GM23338 (cell line): ENCODE measurements at regions not wholly inside any gene's neighbourhood (a gene's known extent, or its start where the extent isn't known, plus 50 kb on each side); places are given as distances from the start of the nearest gene placed in this dataset.

Experiments used
- ATAC-seq: fragments of 200-7000 bp; cut with Tn5 transposase; 3 replicates; pipeline ENCODE4 v1.9.1; 2020
- DNase-seq: peaks from one replicate; pipeline ENCODE4 v3.0.0-alpha.2; 2015; ENCODE audit warnings: low spot score
- H2AFZ ChIP-seq: fragments of 200-600 bp; sonication (generic); 2 replicates; pipeline ENCODE4 v1.8.0; 2016; ENCODE audit warnings: antibody characterized with exemption, mild to moderate bottlenecking, moderate library complexity
- H3F3A ChIP-seq: fragments of 200-600 bp; sonication (generic); replicated peaks from 2 replicates; pipeline ENCODE4 v1.8.0; 2017; ENCODE audit warnings: antibody characterized with exemption, mixed run types, low read depth
- H3K27ac ChIP-seq: fragments of 200-600 bp; sonication (generic); 2 replicates; pipeline ENCODE4 v1.6.1; 2016; ENCODE audit warnings: low read depth
- H3K27me3 ChIP-seq: fragments of 200-600 bp; sonication (generic); 2 replicates; pipeline ENCODE4 v1.8.0; 2016; ENCODE audit warnings: mild to moderate bottlenecking, mixed run types, moderate library complexity; ENCODE audit not compliant: insufficient read depth
- H3K36me3 ChIP-seq: fragments of 200-600 bp; sonication (generic); 2 replicates; pipeline ENCODE4 v1.8.0; 2016; ENCODE audit warnings: mild to moderate bottlenecking; ENCODE audit not compliant: insufficient read depth
- H3K4me1 ChIP-seq: fragments of 200-600 bp; sonication (generic); 2 replicates; pipeline ENCODE4 v1.8.0; 2016; ENCODE audit warnings: mild to moderate bottlenecking, moderate library complexity; ENCODE audit not compliant: insufficient read depth
- H3K4me2 ChIP-seq: fragments of 200-600 bp; sonication (generic); 2 replicates; pipeline ENCODE4 v1.7.1; 2017; ENCODE audit warnings: mixed run types
- H3K4me3 ChIP-seq: fragments of 200-600 bp; sonication (generic); 2 replicates; pipeline ENCODE4 v1.6.1; 2016; ENCODE audit warnings: mixed run types
- H3K79me2 ChIP-seq: fragments of 200-600 bp; sonication (generic); replicated peaks from 2 replicates; pipeline ENCODE4 v1.8.0; 2017; ENCODE audit warnings: mild to moderate bottlenecking; ENCODE audit not compliant: insufficient read depth
- H3K9me2 ChIP-seq: fragments of 200-600 bp; sonication (generic); 2 replicates; pipeline ENCODE4 v1.8.0; 2017; ENCODE audit not compliant: insufficient read depth
- H4K20me1 ChIP-seq: fragments of 200-600 bp; sonication (generic); replicated peaks from 2 replicates; pipeline ENCODE4 v1.8.0; 2017; ENCODE audit warnings: mild to moderate bottlenecking; ENCODE audit not compliant: insufficient read depth
- H3K27ac Mint-ChIP-seq: 2 replicates; pipeline ENCODE4 v1.8.0; 2020; ENCODE audit warnings: inconsistent platforms, mild to moderate bottlenecking, moderate library complexity, mixed read lengths
- H3K27me3 Mint-ChIP-seq: 3 replicates; pipeline ENCODE4 v1.8.0; 2022; ENCODE audit warnings: low read depth, mild to moderate bottlenecking, moderate library complexity, mixed read lengths, inconsistent platforms; ENCODE audit not compliant: insufficient read depth, poor library complexity
- H3K36me3 Mint-ChIP-seq: 3 replicates; pipeline ENCODE4 v1.8.0; 2021; ENCODE audit warnings: low read depth, mild to moderate bottlenecking, inconsistent platforms, moderate library complexity, mixed read lengths
- H3K4me1 Mint-ChIP-seq: 3 replicates; pipeline ENCODE4 v1.8.0; 2020; ENCODE audit warnings: mild to moderate bottlenecking, inconsistent platforms, mixed read lengths
- H3K4me3 Mint-ChIP-seq: 3 replicates; pipeline ENCODE4 v1.8.0; 2021; ENCODE audit warnings: moderate library complexity, mild to moderate bottlenecking, inconsistent platforms, mixed read lengths
- H3K9me3 Mint-ChIP-seq: 3 replicates; pipeline ENCODE4 v1.8.0; 2020; ENCODE audit warnings: moderate library complexity, mild to moderate bottlenecking, inconsistent platforms, mixed read lengths
- CREB1 ChIP-seq: fragments of 250-450 bp; sonication (Bioruptor Pico); IDR thresholded peaks from 2 replicates; pipeline ENCODE4 v1.5.0; 2020; ENCODE audit warnings: low read depth, mild to moderate bottlenecking, moderate library complexity
- CTCF ChIP-seq, 2 experiments: fragments of 200-600 bp in 1 of 2; sonication (generic) in 1 of 2; conservative IDR thresholded peaks; 2 replicates each; pipeline versions ENCODE4 v1.5.1 to v1.6.1; 2016 to 2017; ENCODE audit warnings: antibody characterized with exemption in 2 of 2, low read depth in 2 of 2, mild to moderate bottlenecking in 2 of 2, moderate library complexity in 1 of 2
- ETS1 ChIP-seq: IDR thresholded peaks from 2 replicates; pipeline ENCODE4 v1.6.1; 2016; ENCODE audit warnings: antibody characterized with exemption
- EZH2 ChIP-seq: fragments of 200-600 bp; sonication (generic); IDR thresholded peaks from one replicate; pipeline ENCODE4 v1.8.0; 2017; ENCODE audit warnings: antibody characterized with exemption, mild to moderate bottlenecking, low read depth; ENCODE audit not compliant: unreplicated experiment
- EZH2phosphoT487 ChIP-seq: fragments of 200-600 bp; sonication (generic); IDR thresholded peaks from one replicate; pipeline ENCODE4 v1.8.1; 2018; ENCODE audit warnings: antibody characterized with exemption; ENCODE audit not compliant: unreplicated experiment
- JUNB ChIP-seq: IDR thresholded peaks from one replicate; pipeline ENCODE4 v1.6.1; 2016; ENCODE audit warnings: antibody characterized with exemption; ENCODE audit not compliant: unreplicated experiment
- NANOG ChIP-seq: IDR thresholded peaks from 2 replicates; pipeline ENCODE4 v1.6.1; 2016; ENCODE audit warnings: antibody characterized with exemption, borderline replicate concordance
- POLR2AphosphoS5 ChIP-seq: IDR thresholded peaks from 2 replicates; pipeline ENCODE4 v1.6.1; 2016; ENCODE audit warnings: antibody characterized with exemption, low read depth
- REST ChIP-seq: IDR thresholded peaks from one replicate; pipeline ENCODE4 v1.6.1; 2018; ENCODE audit warnings: antibody characterized with exemption; ENCODE audit not compliant: unreplicated experiment
- ZNF114 ChIP-seq: fragments of 250-450 bp; sonication (Bioruptor Pico); IDR thresholded peaks from 2 replicates; pipeline ENCODE4 v1.5.0; 2020; ENCODE audit warnings: mild to moderate bottlenecking, moderate library complexity
- ZNF331 ChIP-seq: fragments of 250-450 bp; sonication (Bioruptor Pico); IDR thresholded peaks from 2 replicates; pipeline ENCODE4 v1.5.0; 2020; ENCODE audit warnings: low read depth, mild to moderate bottlenecking, moderate library complexity
- ZNF462 ChIP-seq: fragments of 250-450 bp; sonication (Bioruptor Pico); IDR thresholded peaks from 2 replicates; pipeline ENCODE4 v1.5.0; 2020; ENCODE audit warnings: mild to moderate bottlenecking, moderate library complexity

GRCh38 chr17:74054249-74054648 is 149.2 kb upstream of the RPL38 start:
- Histone ChIP-seq H3K4me1 (no peaks in the 10 kb centered on the region), H3K36me3 (no peaks in the 10 kb centered on the region), H3K79me2 (no peaks in the 10 kb centered on the region), H3K27ac (no peak overlapping the region), H3F3A (no peaks in the 10 kb centered on the region), H2AFZ (no peak overlapping the region), H3K4me3 (no peak overlapping the region), H3K27me3 (no peaks in the 10 kb centered on the region), H3K4me2 (no peak overlapping the region), H4K20me1 (no peaks in the 10 kb centered on the region), H3K9me2 (no peaks in the 10 kb centered on the region)
- H3K4me1 Mint-ChIP-seq: peaks cover 6% of the 10 kb centered on the region; the same call in 2 of the 3 replicates
- TF ChIP-seq ZNF114 (CRISPR knock-in tag) (no peak), POLR2AphosphoS5 (no peak), ZNF331 (CRISPR knock-in tag) (no peak), ZNF462 (no peak), JUNB (no peak), EZH2phosphoT487 (no peak), REST (no peak), NANOG (no peak), ETS1 (no peak), EZH2 (no peak), CREB1 (CRISPR knock-in tag) (no peak), CTCF (conservative IDR thresholded peaks at IDR 0.05; ENCODE audit: low read depth in 2 of 2) (no peak)
- no peak for ATAC-seq
- no peak overlapping the region for H3K4me3 Mint-ChIP-seq
- peaks cover 14% of the 10 kb centered on the region for H3K27me3 Mint-ChIP-seq
- H3K36me3 Mint-ChIP-seq: no peaks in the 10 kb centered on the region; the same call in 2 of the 3 replicates
- no peak for DNase-seq
- H3K27ac Mint-ChIP-seq: no peak overlapping the region
- H3K9me3 Mint-ChIP-seq: peaks cover 2% of the 10 kb centered on the region; the same call in 1 of the 3 replicates
